Right hindlimb (tissue), 1 donor: ENCODE measurements at regions not wholly inside any gene's neighbourhood (a gene's known extent, or its start where the extent isn't known, plus 50 kb on each side); places are given as distances from the start of the nearest gene placed in this dataset.

Experiments
- DNase-seq: peaks from one replicate; pipeline ENCODE4 v3.0.0-alpha.2; 2018

DNA sequence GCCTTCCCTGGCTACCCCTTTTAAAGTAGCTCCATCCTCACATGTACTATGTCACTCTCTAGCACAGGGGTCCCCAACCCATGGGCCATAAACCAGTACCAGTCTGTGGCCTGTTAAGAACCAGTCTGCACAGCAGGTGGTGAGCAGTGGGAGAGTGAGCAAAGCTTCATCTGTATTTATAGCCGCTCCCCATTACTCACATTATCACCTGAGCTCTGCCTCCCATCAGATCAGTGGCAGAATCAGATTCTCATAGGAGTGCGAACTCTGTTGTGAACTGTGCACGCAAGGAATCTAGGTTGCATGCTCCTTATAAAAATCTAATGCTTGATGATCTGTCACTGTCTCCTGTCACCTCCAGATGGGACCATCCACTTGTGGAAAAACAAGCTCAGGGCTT, 116.6 kb upstream of the FOXD3 start:
- no peak for DNase-seq

DNA sequence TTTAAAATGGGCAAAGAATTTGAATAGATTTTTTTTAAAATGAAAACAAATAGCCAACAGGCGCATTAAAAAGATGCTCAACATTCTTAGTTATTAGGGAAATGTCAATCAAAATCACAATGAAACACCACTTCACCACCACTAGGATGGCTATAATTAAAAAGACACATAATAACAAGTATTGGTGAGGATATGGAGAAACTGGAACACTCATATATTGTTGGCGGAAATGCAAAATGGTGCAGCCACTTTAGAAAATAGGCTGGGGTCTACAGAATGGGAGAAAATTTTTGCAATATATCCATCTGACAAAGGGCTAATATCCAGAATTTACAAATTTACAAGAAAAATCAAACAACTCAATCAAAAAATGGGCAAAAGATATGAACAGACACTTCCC, 107.8 kb upstream of the FOXD3 start:
- DNase-seq: no peak

- DNase-seq: no peak
Observed at GRCh38 chr1:63223426-63223825, 98.9 kb upstream of the FOXD3 start.

DNA sequence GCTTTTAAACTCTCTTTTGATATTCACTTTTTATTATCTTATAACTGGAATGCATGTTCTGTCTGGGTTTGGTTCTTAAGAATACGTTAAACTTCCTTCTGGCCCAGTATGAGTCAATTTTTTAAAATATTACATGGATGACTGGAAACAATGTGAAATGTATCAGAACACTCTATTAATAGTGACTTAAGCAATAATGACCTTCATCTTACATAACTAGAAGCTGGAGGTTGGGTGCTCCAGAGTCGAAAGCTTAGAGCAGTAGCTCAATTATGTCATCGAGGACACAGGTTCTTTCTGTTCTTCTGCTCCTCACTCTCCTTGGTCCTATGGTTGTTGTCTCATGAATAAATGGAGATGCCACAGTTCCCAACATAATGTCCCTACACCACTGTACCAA, 91.6 kb upstream of the FOXD3 start:
- DNase-seq: no peak

- DNase-seq: no peak
Observed at GRCh38 chr1:63238721-63239120, 83.6 kb upstream of the FOXD3 start.

- DNase-seq: no peak
Observed at GRCh38 chr1:63245186-63245585, 77.2 kb upstream of the FOXD3 start.

DNA sequence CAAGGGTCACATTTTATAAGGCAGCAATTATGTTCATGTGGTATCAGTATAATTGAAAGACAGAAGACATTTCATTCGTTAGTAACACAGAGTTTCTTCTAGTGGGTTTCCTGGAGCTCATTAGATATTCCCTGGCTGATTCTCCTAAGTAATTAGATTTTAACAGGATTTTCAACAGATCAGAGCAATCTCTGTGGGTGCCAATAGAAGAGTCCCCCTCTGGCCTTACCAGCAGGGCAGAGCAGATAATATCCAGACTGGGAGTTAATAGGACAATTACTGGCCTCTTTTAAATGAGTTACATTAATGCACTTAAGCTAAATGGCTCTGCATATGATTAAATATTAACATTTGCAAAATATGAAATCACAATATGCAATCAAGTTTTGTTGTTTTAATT, 74.2 kb upstream of the FOXD3 start:
- no peak for DNase-seq

DNA sequence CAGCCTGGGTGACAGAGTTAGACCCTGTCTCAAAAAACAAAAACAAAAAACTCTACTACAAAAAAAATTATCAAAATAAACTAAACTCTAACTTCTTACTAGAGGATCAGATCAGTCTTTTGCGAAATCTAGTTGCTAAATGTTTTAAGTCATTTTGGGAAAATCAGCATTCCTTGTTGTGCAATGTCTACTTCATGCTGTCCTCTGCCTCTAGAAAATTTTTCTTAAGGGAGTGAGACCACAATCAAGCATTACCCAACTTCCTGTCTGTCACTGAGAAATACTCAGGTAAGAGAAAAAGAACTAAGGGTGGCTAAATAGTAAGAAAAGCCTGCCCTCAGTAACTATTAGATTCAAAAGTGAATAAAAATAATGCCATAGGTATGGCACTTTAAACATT, 67.2 kb upstream of the FOXD3 start:
- no peak for DNase-seq

GRCh38 chr1:63261736-63262458, 60.5 kb upstream of the FOXD3 start:
- peak; percentile 27 for DNase-seq

GRCh38 chr1:63262459-63262770, 60.0 kb upstream of the FOXD3 start:
- DNase-seq: no peak

DNA sequence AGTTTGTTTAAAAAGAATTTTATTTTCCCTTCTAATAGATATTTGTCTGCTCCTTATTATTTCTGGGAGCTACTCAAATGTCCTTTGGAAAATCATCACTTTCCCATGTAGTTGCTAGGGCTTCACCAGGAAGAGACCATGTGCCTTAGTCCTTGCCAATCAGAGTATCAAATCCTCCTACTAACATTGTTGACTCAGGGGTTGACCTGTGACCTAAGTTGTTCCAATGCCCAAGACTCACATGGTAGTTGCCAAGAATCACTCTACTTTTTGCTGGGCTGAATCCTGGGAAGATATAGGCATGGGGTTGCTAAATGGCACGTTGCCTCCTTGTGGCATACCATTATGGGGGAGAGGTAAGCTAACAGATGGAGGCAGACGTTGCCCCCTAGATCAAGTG, 58.2 kb upstream of the FOXD3 start:
- DNase-seq: no peak

DNA sequence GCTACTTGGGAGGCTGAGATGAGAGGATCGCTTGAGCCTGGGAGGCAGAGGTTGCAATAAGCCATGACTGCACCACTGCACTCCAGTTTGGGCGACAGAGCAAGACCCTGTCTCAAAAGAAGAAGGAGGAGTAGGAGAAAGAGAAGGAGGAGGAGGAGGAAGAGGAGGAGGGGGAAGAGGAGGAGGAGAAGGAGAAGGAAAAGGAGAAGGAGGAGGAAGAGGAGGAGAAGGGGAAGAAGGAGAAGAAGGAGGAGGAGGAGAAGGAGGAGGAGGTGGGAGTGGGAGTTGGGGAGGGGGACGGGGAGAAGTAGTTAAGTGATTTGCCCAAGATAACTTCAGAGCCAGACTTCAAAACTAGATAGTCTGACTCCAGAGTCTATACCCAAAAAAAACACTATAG, 55.5 kb upstream of the FOXD3 start:
- no peak for DNase-seq

DNA sequence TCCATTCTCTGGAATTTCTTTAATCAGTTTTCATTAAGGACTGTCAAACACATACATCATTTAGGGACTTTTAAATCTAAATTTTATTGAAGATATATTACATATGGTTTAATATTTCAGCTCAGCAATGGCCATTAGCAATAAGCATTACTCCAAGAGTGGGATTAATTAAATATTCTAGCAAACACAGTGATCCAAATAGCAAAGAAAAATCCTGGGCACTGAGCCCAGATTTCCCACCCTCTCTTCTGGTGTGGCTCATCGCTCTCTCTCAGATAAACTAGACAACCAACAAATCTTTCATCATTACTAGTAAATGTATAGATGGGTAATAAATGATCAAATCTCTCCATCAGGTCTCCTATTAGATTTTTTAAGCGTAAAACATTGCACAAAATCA, 53.5 kb upstream of the FOXD3 start:
- no peak for DNase-seq

GRCh38 chr1:63269571-63269970, 52.8 kb upstream of the FOXD3 start:
- no peak for DNase-seq
